ENCODE measurements at regions not wholly inside any gene's neighbourhood (a gene's known extent, or its start where the extent isn't known, plus 50 kb on each side); places are given as distances from the start of the nearest gene placed in this dataset.
"Not testable (repeated sequence)": the region's sequence is repeated elsewhere in the genome, so short reads cannot be mapped to it uniquely, and the experiment has no call there.

GRCh38 chr7:131627735-131628190 lies 71.3 kb upstream of the PODXL start:
- DNase-seq: no peak

GRCh38 chr7:131626643-131627042 lies 70.2 kb upstream of the PODXL start:
- no peak for DNase-seq

GRCh38 chr7:131625817-131626372 lies 69.5 kb upstream of the PODXL start:
- DNase-seq: no peak

- not testable (repeated sequence) for DNase-seq
These were observed 68.9 kb upstream of the PODXL start for GRCh38 chr7:131625345-131625744.

- DNase-seq: no peak
These were observed 68.1 kb upstream of the PODXL start for GRCh38 chr7:131624536-131624935.

GRCh38 chr7:131623154-131623553 lies 66.7 kb upstream of the PODXL start:
- no peak for DNase-seq

- no peak for DNase-seq
These were observed 65.2 kb upstream of the PODXL start for GRCh38 chr7:131621652-131622051.

- DNase-seq: no peak
These were observed 64.5 kb upstream of the PODXL start for GRCh38 chr7:131620673-131621609.

GRCh38 chr7:131619336-131620305 lies 63.2 kb upstream of the PODXL start:
- peak; percentile 1 for DNase-seq

- DNase-seq: no peak
These were observed 62.0 kb upstream of the PODXL start for GRCh38 chr7:131618391-131618790.

- DNase-seq: no peak
These were observed 60.2 kb upstream of the PODXL start for GRCh38 chr7:131616487-131617200.

- DNase-seq: no peak
These were observed 57.5 kb upstream of the PODXL start for GRCh38 chr7:131613909-131614308.

GRCh38 chr7:131610007-131610406 lies 53.6 kb upstream of the PODXL start:
- no peak for DNase-seq

GRCh38 chr7:131608116-131608500 lies 51.7 kb upstream of the PODXL start:
- no peak for DNase-seq

GRCh38 chr7:131607291-131608115 lies 51.1 kb upstream of the PODXL start:
- no peak for DNase-seq

- DNase-seq: peak; percentile 26
These were observed 50.2 kb upstream of the PODXL start for GRCh38 chr7:131606346-131607290.
